ENCODE measurements at regions not wholly inside any gene's neighbourhood (a gene's known extent, or its start where the extent isn't known, plus 50 kb on each side); places are given as distances from the start of the nearest gene placed in this dataset.

DNA sequence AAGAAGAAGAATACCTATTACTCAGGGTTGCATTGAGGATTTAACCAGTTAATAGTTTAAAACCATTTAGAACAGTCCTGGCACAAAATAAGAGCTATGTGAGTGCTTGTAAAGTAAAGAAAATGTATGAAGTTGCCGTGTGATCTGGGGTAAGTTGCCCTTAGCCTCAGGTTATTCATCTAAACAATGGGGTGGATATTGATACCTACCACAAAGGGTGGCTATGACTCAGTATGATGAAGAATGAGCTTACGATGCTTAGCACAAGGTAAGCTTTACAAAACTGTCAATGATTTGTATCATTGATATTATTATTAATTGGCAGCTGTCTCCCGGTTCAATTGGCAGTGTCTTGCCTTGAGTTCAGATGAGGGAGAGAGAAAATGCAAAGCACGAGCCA lies 149.4 kb upstream of the PITX1 start:
- Histone ChIP-seq H3K27me3 (peaks cover 0 to 5% of the 10 kb centered on the region in 2 donors), H3K4me3 (no peak overlapping the region), H3K9me3 (no peaks in the 10 kb centered on the region), H3K27ac (no peak overlapping the region), H3K4me1 (peaks cover 0 to 2% (median 0%) of the 10 kb centered on the region in 4 donors), H3K36me3 (no peaks in the 10 kb centered on the region)
- TF ChIP-seq, protein P1, sequence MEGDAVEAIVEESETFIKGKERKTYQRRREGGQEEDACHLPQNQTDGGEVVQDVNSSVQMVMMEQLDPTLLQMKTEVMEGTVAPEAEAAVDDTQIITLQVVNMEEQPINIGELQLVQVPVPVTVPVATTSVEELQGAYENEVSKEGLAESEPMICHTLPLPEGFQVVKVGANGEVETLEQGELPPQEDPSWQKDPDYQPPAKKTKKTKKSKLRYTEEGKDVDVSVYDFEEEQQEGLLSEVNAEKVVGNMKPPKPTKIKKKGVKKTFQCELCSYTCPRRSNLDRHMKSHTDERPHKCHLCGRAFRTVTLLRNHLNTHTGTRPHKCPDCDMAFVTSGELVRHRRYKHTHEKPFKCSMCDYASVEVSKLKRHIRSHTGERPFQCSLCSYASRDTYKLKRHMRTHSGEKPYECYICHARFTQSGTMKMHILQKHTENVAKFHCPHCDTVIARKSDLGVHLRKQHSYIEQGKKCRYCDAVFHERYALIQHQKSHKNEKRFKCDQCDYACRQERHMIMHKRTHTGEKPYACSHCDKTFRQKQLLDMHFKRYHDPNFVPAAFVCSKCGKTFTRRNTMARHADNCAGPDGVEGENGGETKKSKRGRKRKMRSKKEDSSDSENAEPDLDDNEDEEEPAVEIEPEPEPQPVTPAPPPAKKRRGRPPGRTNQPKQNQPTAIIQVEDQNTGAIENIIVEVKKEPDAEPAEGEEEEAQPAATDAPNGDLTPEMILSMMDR (IDR thresholded peaks at IDR 0.05), result no peak
- TF ChIP-seq POLR2A (IDR thresholded peaks at IDR 0.05) (no peak), EP300 (IDR thresholded peaks at IDR 0.05) (no peak)
- DNase-seq (ENCODE audit: low spot score in 2 of 2), result no peak
- WGBS, 2 donors, result 87 to 93% methylated on average over 4 of the region's 4 CpGs

DNA sequence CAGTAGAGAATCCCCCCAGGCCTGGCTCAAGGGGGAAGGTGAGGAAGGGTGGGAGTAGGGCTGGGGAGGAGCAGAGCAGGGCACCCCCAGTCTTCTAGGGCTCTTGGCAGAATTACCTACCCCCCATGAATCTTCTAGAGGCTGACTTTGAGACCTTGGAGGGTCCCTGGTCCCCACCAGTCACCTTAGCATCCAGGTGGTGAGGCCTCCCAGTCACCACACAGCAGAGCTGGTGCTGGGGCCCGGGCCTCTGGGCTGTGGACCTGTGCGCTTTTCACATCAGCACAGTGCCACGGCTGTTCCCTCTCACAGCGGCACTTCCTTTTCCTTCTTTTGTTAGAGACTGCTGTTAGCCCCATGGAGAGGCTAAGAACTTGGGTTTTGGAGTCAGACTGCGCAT lies 148.6 kb upstream of the PITX1 start:
- no peak for DNase-seq (ENCODE audit: low spot score in 2 of 2)
- Histone ChIP-seq H3K4me1 (peaks cover 0 to 2% (median 0%) of the 10 kb centered on the region in 4 donors), H3K4me3 (no peak overlapping the region), H3K9me3 (no peaks in the 10 kb centered on the region), H3K27me3 (peaks cover 0 to 5% of the 10 kb centered on the region in 2 donors), H3K27ac (no peak overlapping the region), H3K36me3 (no peaks in the 10 kb centered on the region)
- TF ChIP-seq, protein P1 (IDR thresholded peaks at IDR 0.05), result no peak
- TF ChIP-seq EP300 (IDR thresholded peaks at IDR 0.05) (no peak), POLR2A (IDR thresholded peaks at IDR 0.05) (no peak)
- WGBS, 2 donors, result 85% methylated on average over 5 of the region's 5 CpGs

DNA sequence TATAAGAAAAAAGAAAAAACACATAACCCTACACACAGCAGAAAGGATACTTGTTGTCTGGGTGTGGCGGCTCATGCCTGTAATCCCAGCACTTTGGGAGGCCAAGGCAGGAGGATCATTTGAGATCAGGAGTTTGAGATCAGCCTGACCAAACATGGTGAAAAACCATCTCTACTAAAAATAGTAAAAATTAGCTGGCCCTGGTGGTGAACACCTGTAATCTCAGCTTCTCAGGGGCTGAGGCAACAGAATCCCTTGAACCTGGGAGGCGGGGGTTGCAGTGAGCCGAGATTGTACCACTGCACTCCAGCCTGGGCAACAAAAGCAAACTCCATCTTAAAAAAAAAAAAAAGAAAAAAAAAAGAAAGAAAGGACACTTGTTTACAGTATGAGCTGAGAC lies 147.6 kb upstream of the PITX1 start:
- TF ChIP-seq POLR2A (IDR thresholded peaks at IDR 0.05) (no peak), EP300 (IDR thresholded peaks at IDR 0.05) (no peak)
- TF ChIP-seq, protein P1 (IDR thresholded peaks at IDR 0.05), result no peak
- no peak for DNase-seq (ENCODE audit: low spot score in 2 of 2)
- Histone ChIP-seq H3K27ac (no peak overlapping the region), H3K36me3 (no peaks in the 10 kb centered on the region), H3K9me3 (no peaks in the 10 kb centered on the region), H3K4me1 (peaks cover 0 to 2% (median 0%) of the 10 kb centered on the region in 4 donors), H3K4me3 (no peak overlapping the region), H3K27me3 (peaks cover 0 to under 1% of the 10 kb centered on the region in 2 donors)
- 93 to 99% methylated on average over 3 of the region's 3 CpGs for WGBS, 2 donors

DNA sequence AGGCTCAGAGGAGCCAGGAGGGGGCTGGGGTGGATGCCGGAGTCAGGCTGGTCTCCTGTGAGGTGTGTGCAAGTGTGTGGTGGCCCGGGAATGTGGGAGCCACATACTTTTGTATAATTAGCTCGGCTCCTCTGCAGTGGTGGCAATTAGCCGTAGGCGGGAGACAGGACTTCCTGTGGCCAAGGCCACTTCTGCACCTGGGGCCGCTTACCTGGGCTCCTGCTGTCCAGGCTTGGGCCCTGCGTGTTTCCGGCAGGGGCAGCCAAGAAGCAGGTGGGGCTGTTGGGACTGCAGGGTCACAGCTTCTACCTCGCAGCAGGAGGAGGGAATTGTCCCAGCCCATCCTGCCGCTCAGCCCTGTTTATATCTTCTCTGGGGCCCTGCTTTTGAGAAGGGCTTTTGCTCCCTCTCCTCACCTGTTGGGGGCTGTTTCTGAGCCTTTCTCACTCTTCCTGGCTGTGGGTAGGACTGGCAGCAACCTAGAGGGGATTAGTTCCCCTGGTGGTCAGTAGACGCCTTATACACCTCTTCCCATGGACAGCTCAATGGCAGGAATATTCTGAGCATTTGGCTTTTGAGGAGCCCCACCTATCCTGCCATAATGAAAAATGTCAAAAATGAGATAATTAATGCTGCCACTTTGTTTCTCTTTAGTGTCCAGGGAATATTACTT lies 145.4 kb upstream of the PITX1 start:
- 39 to 59% methylated on average over 11 of the region's 11 CpGs for WGBS, 2 donors
- no peak for DNase-seq (ENCODE audit: low spot score in 2 of 2)

More for the DNA sequence above, 145.4 kb upstream of the PITX1 start:
- Histone ChIP-seq H3K27ac (no peak overlapping the region), H3K27me3 (no peaks in the 10 kb centered on the region), H3K36me3 (no peaks in the 10 kb centered on the region), H3K4me1 (no peaks in the 10 kb centered on the region), H3K9me3 (no peaks in the 10 kb centered on the region), H3K4me3 (no peak overlapping the region)
- TF ChIP-seq POLR2A (IDR thresholded peaks at IDR 0.05), result no peak
- TF ChIP-seq EP300 (IDR thresholded peaks at IDR 0.05), result no peak
- TF ChIP-seq, protein P1 (IDR thresholded peaks at IDR 0.05), result no peak
